Omental fat pad (tissue), 3 donors: ENCODE measurements at regions not wholly inside any gene's neighbourhood (a gene's known extent, or its start where the extent isn't known, plus 50 kb on each side); places are given as distances from the start of the nearest gene placed in this dataset.

Source experiments
- ATAC-seq: fragments of 150-250 bp; one replicate; pipeline ENCODE4 v1.9.1; 2016; ENCODE audit warnings: mild to moderate bottlenecking, moderate library complexity; ENCODE audit not compliant: low FRiP score
- DNase-seq: peaks from one replicate; pipeline ENCODE4 v3.0.0-alpha.2; 2019; ENCODE audit warnings: low spot score
- CTCF ChIP-seq, 3 donors: fragments of 450-650 bp; IDR thresholded peaks; one replicate each; pipeline ENCODE4 v1.5.1; 2016 to 2017; ENCODE audit warnings: antibody characterized with exemption in 3 of 3, mild to moderate bottlenecking in 3 of 3, moderate library complexity in 2 of 3

- TF ChIP-seq CTCF (IDR thresholded peaks at IDR 0.05): no peak
- ATAC-seq (no peak), DNase-seq (no peak)
These were observed 607.6 kb upstream of the PFKP start for GRCh38 chr10:2459713-2460112.

- TF ChIP-seq CTCF (IDR thresholded peaks at IDR 0.05): no peak
- ATAC-seq: no peak
- DNase-seq: no peak
These were observed 610.5 kb upstream of the PFKP start for GRCh38 chr10:2456834-2457233.

- DNase-seq (no peak), ATAC-seq (no peak)
- TF ChIP-seq CTCF (IDR thresholded peaks at IDR 0.05): no peak
These were observed 622.0 kb upstream of the PFKP start for GRCh38 chr10:2445370-2445769.

- no peak for DNase-seq
- TF ChIP-seq CTCF (IDR thresholded peaks at IDR 0.05): no peak
These were observed 627.4 kb upstream of the PFKP start for GRCh38 chr10:2439983-2440382.

GRCh38 chr10:2439000-2439399 lies 628.3 kb upstream of the PFKP start:
- no peak for TF ChIP-seq CTCF (IDR thresholded peaks at IDR 0.05)
- no peak for DNase-seq
- no peak for ATAC-seq

More at GRCh38 chr10:2439983-2440382, 627.4 kb upstream of the PFKP start:
- no peak for ATAC-seq

- ATAC-seq: no peak
- TF ChIP-seq CTCF (IDR thresholded peaks at IDR 0.05): no peak
These were observed 629.0 kb upstream of the PFKP start for GRCh38 chr10:2438248-2438939.

GRCh38 chr10:2436933-2437332 lies 630.4 kb upstream of the PFKP start:
- TF ChIP-seq CTCF (IDR thresholded peaks at IDR 0.05): no peak
- ATAC-seq: no peak
- no peak for DNase-seq

More at GRCh38 chr10:2438248-2438939, 629.0 kb upstream of the PFKP start:
- DNase-seq: no peak
